Esophagus (tissue), 2 donors: ENCODE measurements at regions not wholly inside any gene's neighbourhood (a gene's known extent, or its start where the extent isn't known, plus 50 kb on each side); places are given as distances from the start of the nearest gene placed in this dataset.

Source experiments
- H3K27ac ChIP-seq, 2 donors: one replicate each; pipeline ENCODE4 v1.5.1; 2013; ENCODE audit warnings: low read depth in 2 of 2, mild to moderate bottlenecking in 2 of 2, inconsistent platforms in 1 of 2, low read length in 1 of 2, moderate library complexity in 1 of 2
- H3K27me3 ChIP-seq, 2 donors: one replicate each; pipeline ENCODE4 v1.6.1; 2013; ENCODE audit warnings: low read length in 2 of 2, control low read depth in 1 of 2, mild to moderate bottlenecking in 1 of 2; ENCODE audit not compliant: insufficient read depth in 2 of 2, control insufficient read depth in 1 of 2
- H3K36me3 ChIP-seq, 2 donors: one replicate each; pipeline ENCODE4 v1.6.1; 2013; ENCODE audit warnings: low read length in 1 of 2; ENCODE audit not compliant: control insufficient read depth in 2 of 2, insufficient read depth in 2 of 2
- H3K4me1 ChIP-seq, 2 donors: one replicate each; pipeline ENCODE4 v1.6.1; 2013; ENCODE audit warnings: low read length in 1 of 2; ENCODE audit not compliant: control insufficient read depth in 2 of 2, insufficient read depth in 2 of 2
- H3K4me3 ChIP-seq, 2 donors: one replicate each; pipeline ENCODE4 v1.5.1; 2013; ENCODE audit warnings: low read length in 2 of 2, mild to moderate bottlenecking in 2 of 2, low read depth in 1 of 2, moderate library complexity in 1 of 2
- H3K9me3 ChIP-seq, 2 donors: one replicate each; pipeline ENCODE4 v1.6.1; 2013; ENCODE audit warnings: mild to moderate bottlenecking in 2 of 2, low read depth in 1 of 2, low read length in 1 of 2, moderate library complexity in 1 of 2; ENCODE audit not compliant: control insufficient read depth in 2 of 2, insufficient read depth in 1 of 2
- WGBS, 2 donors: extraction: QIAGEN DNeasy Blood & Tissue Kit; methylation state at CpG; one replicate each; pipeline ENCODE4 v1.1.7; 2013; 5-methylcytosine and 5-hydroxymethylcytosine counted together
- donor health status: healthy with polysubstance abuse.
- donor health status: Bipolar disorder and iron deficiency.

DNA sequence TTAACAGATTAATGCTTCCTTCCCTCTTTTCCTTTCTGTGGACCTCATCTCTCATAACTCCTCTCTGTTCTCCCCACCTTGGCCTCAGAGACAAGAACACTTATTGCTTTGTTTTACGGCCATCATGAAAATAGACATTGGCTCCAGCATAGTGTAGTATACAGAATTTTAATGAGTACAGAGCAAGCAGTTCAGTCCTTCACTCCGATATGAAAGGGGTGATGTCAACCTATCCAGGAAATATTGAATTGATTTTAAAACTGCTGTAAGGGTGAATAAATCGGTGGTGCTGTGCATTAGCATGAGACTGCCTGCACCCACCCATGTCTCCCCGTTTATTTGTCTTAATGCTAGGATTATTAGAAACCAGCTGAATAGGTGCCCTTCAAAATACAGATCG lies 490.9 kb upstream of the TBL1XR1 start:
- Histone ChIP-seq H3K4me1 (no peaks in the 10 kb centered on the region), H3K27me3 (no peaks in the 10 kb centered on the region), H3K27ac (no peak overlapping the region), H3K4me3 (no peak overlapping the region), H3K36me3 (no peaks in the 10 kb centered on the region), H3K9me3 (no peaks in the 10 kb centered on the region)
- WGBS, 2 donors, result 89 to 91% methylated on average over 5 of the region's 5 CpGs

DNA sequence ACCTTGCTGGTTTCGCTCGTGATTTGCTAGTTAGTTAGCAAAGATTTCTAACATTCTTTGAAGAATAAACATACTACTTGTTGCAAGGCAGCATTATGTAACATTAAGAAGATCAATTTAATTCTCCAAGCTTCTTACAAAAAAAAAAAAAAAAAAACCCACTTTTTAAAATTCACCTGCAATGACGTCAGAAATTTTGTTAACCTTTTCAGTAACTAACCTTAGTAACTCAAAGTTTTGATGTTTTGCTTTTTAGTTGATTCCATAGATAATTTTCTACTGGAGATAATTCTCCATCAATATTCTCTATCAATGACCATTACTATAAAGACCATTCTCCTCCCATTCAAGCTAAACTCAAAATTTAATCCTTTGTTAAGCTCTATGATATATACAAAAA lies 491.8 kb upstream of the TBL1XR1 start:
- WGBS, 2 donors, result 91% methylated on average over 3 of the region's 3 CpGs

DNA sequence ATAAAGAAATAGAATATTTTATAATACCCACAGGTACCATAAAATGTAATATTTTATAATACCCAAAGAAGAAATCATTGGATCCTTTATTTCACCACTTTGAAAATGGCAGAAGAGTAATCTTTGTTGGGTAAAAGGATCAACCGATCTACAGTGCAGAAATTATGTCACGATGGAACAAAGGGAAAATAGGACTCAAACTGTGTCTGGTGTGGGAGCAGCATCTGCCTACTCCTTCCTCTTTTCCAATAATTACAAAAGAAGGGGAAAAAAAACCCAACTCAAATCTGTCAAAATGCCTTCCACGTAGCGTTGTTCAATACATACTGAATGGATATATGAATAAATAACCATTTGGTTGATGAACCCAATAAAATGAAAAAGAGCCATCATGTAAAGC lies 492.6 kb upstream of the TBL1XR1 start:
- Histone ChIP-seq H3K27ac (no peak overlapping the region), H3K9me3 (no peaks in the 10 kb centered on the region), H3K36me3 (no peaks in the 10 kb centered on the region), H3K4me3 (no peak overlapping the region), H3K27me3 (no peaks in the 10 kb centered on the region), H3K4me1 (no peaks in the 10 kb centered on the region)
- 97% methylated on average over 4 of the region's 4 CpGs for WGBS, 2 donors

More for the DNA sequence above, 491.8 kb upstream of the TBL1XR1 start:
- Histone ChIP-seq H3K9me3 (no peaks in the 10 kb centered on the region), H3K36me3 (no peaks in the 10 kb centered on the region), H3K27ac (no peak overlapping the region), H3K4me1 (no peaks in the 10 kb centered on the region), H3K4me3 (no peak overlapping the region), H3K27me3 (no peaks in the 10 kb centered on the region)

DNA sequence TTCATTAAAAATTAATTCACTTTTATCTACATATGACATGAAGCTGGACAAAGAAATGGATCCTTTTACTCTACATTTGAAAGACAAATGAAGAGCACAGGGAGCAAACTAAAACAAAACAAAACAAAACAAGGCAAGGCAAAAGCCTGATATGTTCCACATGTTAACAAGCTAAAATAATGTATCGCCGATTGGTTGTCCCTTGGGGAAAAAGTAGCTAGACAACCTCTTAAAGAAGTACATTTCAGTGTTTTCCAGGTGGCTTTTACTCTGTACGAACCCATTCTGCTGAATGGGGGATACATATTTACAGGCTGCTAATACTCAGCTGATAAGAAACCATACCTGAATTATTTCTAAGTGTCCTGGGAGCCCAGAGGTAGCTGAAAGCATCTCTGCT lies 493.0 kb upstream of the TBL1XR1 start:
- WGBS, 2 donors, result 88 to 92% methylated on average over 3 of the region's 3 CpGs
- no peak overlapping the region for H3K4me3 ChIP-seq
- no peaks in the 10 kb centered on the region for H3K9me3 ChIP-seq

DNA sequence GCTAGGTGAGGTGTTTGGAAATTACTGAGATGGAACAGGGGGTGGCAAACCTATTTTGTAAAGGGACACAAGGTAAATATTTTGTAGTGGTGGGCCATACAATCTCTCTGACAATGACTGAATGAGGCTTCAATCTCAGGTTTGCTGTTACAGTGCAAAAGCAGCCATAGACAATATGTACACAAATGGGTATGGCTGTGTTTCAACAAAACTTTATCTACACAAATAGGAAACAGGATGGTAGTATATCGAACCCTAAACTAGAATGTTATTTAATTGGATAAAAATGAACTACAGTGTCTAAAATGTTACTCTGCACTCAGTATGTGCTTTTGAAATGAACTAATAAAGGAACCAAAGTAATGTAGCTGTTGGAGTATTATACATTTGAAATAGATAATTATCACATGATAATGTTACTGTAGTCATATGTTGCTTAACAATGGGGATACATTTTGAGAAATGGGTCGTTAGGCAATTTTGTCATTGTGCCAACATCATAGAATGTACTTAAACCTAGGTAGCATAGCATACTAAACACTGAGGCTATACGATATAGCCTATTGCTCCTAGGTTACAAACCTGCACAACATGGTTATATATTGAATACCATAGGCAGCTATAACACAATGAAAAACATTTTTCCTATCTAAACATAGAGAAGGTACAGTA lies 495.2 kb upstream of the TBL1XR1 start:
- Histone ChIP-seq H3K27me3 (no peaks in the 10 kb centered on the region), H3K4me3 (no peak overlapping the region), H3K36me3 (no peaks in the 10 kb centered on the region), H3K9me3 (no peaks in the 10 kb centered on the region), H3K27ac (no peak overlapping the region), H3K4me1 (no peaks in the 10 kb centered on the region)
- 70 to 71% methylated on average over 3 of the region's 3 CpGs for WGBS, 2 donors

More for the DNA sequence above, 493.0 kb upstream of the TBL1XR1 start:
- Histone ChIP-seq H3K36me3 (no peaks in the 10 kb centered on the region), H3K27me3 (no peaks in the 10 kb centered on the region), H3K27ac (no peak overlapping the region), H3K4me1 (no peaks in the 10 kb centered on the region)

DNA sequence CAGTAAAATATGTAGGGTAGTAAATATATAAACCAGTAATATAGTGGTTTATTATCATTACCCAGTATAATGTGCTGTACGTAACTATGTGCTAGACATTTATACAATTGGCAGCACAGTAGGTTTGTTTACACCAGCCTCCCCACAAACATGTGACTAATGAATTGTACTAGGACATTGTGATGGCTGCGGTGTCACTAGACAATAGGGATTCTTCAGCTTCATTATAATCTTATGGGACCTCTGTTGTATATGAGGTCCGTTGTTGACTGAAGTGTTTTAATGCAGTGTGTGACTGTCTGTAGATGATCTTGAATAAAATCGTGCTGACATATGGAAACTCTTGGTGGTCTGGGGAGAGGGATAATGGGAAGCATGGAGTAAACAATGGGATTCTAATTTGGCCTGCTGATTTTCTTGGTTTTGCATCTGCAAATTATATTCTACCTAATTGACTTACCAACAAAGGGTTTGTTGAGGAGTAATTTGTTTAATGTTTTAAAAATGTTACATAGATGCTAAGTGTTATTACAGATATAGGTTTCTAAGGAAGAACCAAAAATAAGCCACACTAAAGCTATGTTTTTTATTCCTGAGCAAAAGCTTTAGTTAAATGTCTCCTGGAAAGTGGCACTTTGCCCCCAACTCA lies 496.5 kb upstream of the TBL1XR1 start:
- Histone ChIP-seq H3K4me1 (no peaks in the 10 kb centered on the region), H3K27ac (no peak overlapping the region), H3K9me3 (no peaks in the 10 kb centered on the region), H3K36me3 (no peaks in the 10 kb centered on the region), H3K27me3 (no peaks in the 10 kb centered on the region), H3K4me3 (no peak overlapping the region)
- 77 to 79% methylated on average over 4 of the region's 4 CpGs for WGBS, 2 donors

DNA sequence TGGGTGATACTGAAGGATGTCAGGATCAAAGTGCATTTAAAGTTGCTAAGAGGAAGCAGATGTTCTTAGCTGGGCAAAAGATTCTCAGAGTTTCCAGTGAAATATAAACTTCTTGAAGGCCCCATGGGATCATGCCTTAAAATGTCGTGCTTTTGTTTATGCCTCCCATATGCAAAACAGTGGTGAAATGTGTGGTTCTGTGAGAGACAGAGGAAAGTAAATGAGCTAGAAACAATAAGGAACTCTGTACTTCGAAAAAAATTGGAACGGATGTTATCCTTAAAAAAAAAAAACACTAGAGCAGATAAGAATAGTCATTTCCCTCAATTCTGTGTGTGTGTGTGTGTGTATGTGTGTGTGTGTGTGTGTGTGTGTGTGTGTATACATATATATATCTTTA lies 497.0 kb upstream of the TBL1XR1 start:
- Histone ChIP-seq H3K27me3 (no peaks in the 10 kb centered on the region), H3K9me3 (no peaks in the 10 kb centered on the region), H3K27ac (no peak overlapping the region), H3K36me3 (no peaks in the 10 kb centered on the region), H3K4me3 (no peak overlapping the region), H3K4me1 (no peaks in the 10 kb centered on the region)
- WGBS, 2 donors, result 23 to 52% methylated on average over 3 of the region's 3 CpGs

DNA sequence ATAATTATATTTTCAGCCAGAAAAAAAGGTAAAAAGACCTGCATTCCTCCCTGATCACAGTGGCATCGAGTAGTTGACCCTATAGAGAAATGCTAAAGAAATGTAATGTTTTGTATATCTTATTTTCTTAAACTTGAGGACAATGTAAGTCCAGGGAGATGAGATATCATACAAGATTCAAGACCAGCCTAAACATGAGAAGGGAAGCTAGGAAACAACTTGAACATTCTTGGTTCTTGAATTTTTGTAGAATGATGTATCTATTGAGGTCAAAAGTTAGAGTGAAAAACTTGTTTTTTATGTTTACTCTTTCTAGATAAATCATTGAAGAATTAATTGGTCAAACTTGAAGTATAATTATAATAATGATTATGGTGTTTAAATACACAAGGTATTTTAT lies 497.7 kb upstream of the TBL1XR1 start:
- Histone ChIP-seq H3K4me1 (no peaks in the 10 kb centered on the region), H3K27ac (no peak overlapping the region), H3K36me3 (no peaks in the 10 kb centered on the region), H3K27me3 (no peaks in the 10 kb centered on the region), H3K4me3 (no peak overlapping the region), H3K9me3 (no peaks in the 10 kb centered on the region)
- 72 to 76% methylated on average over 1 of the region's 1 CpG for WGBS, 2 donors

DNA sequence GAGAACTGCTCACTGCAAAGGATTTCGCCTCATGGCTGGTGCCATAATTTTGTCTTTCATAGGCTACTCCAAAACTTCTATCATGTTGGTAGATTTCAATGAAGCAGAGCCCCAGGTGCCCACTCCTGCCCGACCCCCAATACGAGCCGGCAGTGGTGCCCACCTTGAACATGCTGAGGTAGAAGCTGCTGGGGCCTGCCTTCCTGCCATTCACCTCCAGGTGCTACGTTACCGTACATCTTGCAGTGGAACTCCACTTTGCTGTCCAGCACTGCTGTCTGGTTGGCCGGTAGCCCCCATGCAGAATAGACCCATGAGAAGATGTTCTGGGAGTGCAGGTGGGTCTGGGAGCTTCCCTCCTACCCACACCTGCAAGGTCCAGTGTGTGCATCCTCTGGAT lies 502.8 kb upstream of the TBL1XR1 start:
- no peaks in the 10 kb centered on the region for H3K36me3 ChIP-seq
- 89 to 98% methylated on average over 7 of the region's 7 CpGs for WGBS, 2 donors
- no peaks in the 10 kb centered on the region for H3K27me3 ChIP-seq
- no peaks in the 10 kb centered on the region for H3K9me3 ChIP-seq
- no peak overlapping the region for H3K27ac ChIP-seq
- no peak overlapping the region for H3K4me3 ChIP-seq
- H3K4me1 ChIP-seq, result no peaks in the 10 kb centered on the region

DNA sequence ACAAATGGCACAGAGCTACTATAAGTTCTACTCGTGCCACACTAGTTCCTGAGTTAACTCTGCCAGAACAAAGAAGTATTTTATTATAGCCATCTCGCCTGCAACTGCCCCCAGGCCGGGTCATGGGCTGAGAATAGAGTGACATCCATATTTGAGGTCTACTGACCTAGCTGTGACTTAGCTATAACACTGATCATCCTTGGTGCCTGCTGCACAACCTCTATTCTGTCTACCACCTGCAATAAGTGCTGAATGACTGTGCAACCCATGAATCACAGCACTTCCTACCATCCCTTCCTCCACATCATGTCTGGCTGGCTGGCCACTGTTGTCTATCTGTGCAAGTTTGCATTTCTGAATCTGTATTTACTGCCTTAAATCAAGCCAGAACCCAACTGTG lies 506.5 kb upstream of the TBL1XR1 start:
- H3K4me3 ChIP-seq, result no peak overlapping the region
- H3K27ac ChIP-seq, result no peak overlapping the region
- no peaks in the 10 kb centered on the region for H3K36me3 ChIP-seq
- WGBS, 2 donors, result 91 to 92% methylated on average over 3 of the region's 3 CpGs
- H3K4me1 ChIP-seq, result no peaks in the 10 kb centered on the region
- no peaks in the 10 kb centered on the region for H3K27me3 ChIP-seq
- H3K9me3 ChIP-seq, result no peaks in the 10 kb centered on the region
